ENCODE measurements at regions not wholly inside any gene's neighbourhood (a gene's known extent, or its start where the extent isn't known, plus 50 kb on each side); places are given as distances from the start of the nearest gene placed in this dataset.

GRCh38 chr7:121447911-121448300 lies 51.8 kb upstream of the FAM3C start:
- TF ChIP-seq CTCF (IDR thresholded peaks at IDR 0.05; ENCODE audit: low read length) (no peak), EZH2phosphoT487 (IDR thresholded peaks at IDR 0.05; ENCODE audit: low read length) (no peak), EZH2 (optimal IDR thresholded peaks at IDR 0.05; ENCODE audit: low read depth, low read length) (no peak)

Data from MM.1S (cell line).